Neural cell (in vitro differentiated cells): ENCODE measurements at regions not wholly inside any gene's neighbourhood (a gene's known extent, or its start where the extent isn't known, plus 50 kb on each side); places are given as distances from the start of the nearest gene placed in this dataset.

Experiments
- H2AFZ ChIP-seq: fragments of 200-600, 300-800 bp; sonication (generic), shearing (Covaris generic); 2 replicates; pipeline ENCODE4 v1.6.0; 2014; ENCODE audit warnings: low read depth, mild to moderate bottlenecking, antibody characterized with exemption, low read length, moderate library complexity
- H3F3A ChIP-seq: fragments of 200-600 bp; shearing (Covaris generic); 2 replicates; pipeline ENCODE4 v1.6.1; 2016; ENCODE audit warnings: mild to moderate bottlenecking, moderate library complexity, mixed read lengths, antibody characterized with exemption, low read length; ENCODE audit not compliant: insufficient read depth, poor library complexity, severe bottlenecking
- H3K27ac ChIP-seq: fragments of 200-600, 300-800 bp; sonication (generic), shearing (Covaris generic); 2 replicates; pipeline ENCODE4 v1.5.1; 2014; ENCODE audit warnings: mild to moderate bottlenecking, low read length, moderate library complexity
- H3K27me3 ChIP-seq: fragments of 300-800, 200-600 bp; sonication (generic), shearing (Covaris generic); 2 replicates; pipeline ENCODE4 v1.6.0; 2014; ENCODE audit warnings: mild to moderate bottlenecking, low read depth, low read length, moderate library complexity; ENCODE audit not compliant: insufficient read depth
- H3K36me3 ChIP-seq: fragments of 300-800, 200-600 bp; sonication (generic), shearing (Covaris generic); 2 replicates; pipeline ENCODE4 v1.5.1; 2014; ENCODE audit warnings: mild to moderate bottlenecking, antibody characterized with exemption, low read length, moderate library complexity; ENCODE audit not compliant: insufficient read depth
- H3K4me2 ChIP-seq: fragments of 300-800, 200-600 bp; sonication (generic), shearing (Covaris generic); 2 replicates; pipeline ENCODE4 v1.6.0; 2014; ENCODE audit warnings: mild to moderate bottlenecking, low read length
- H3K4me3 ChIP-seq: fragments of 300-800, 200-600 bp; sonication (generic), shearing (Covaris generic); 2 replicates; pipeline ENCODE4 v1.5.1; 2014; ENCODE audit warnings: mild to moderate bottlenecking, low read length, moderate library complexity
- H3K79me2 ChIP-seq: fragments of 200-600 bp; shearing (Covaris generic); replicated peaks from 2 replicates; pipeline ENCODE4 v1.6.0; 2014; ENCODE audit warnings: mild to moderate bottlenecking, low read length, moderate library complexity; ENCODE audit not compliant: insufficient read depth
- H3K9ac ChIP-seq: fragments of 300-800, 200-600 bp; sonication (generic), shearing (Covaris generic); 2 replicates; pipeline ENCODE4 v1.6.1; 2016; ENCODE audit warnings: mild to moderate bottlenecking, low read length, mixed read lengths
- H3K9me2 ChIP-seq: fragments of 200-600 bp; shearing (Covaris generic); 2 replicates; pipeline ENCODE4 v1.6.1; 2016; ENCODE audit warnings: mild to moderate bottlenecking, low read length, mixed read lengths; ENCODE audit not compliant: insufficient read depth
- H3K9me3 ChIP-seq: fragments of 200-600, 300-800 bp; sonication (generic), shearing (Covaris generic); 2 replicates; pipeline ENCODE4 v1.6.1; 2016; ENCODE audit warnings: mild to moderate bottlenecking, mixed run types, low read length, moderate library complexity, mixed read lengths
- H4K20me1 ChIP-seq: fragments of 200-600 bp; shearing (Covaris generic); 2 replicates; pipeline ENCODE4 v1.6.1; 2016; ENCODE audit warnings: mild to moderate bottlenecking, mixed run types; ENCODE audit not compliant: insufficient read depth
- CTCF ChIP-seq: fragments of 450-650 bp; IDR thresholded peaks from 2 replicates; pipeline ENCODE4 v1.5.1; 2014; ENCODE audit warnings: antibody characterized with exemption, mild to moderate bottlenecking, moderate library complexity; ENCODE audit not compliant: poor library complexity, severe bottlenecking
- EP300 ChIP-seq: fragments of 450-650 bp; conservative IDR thresholded peaks from 2 replicates; pipeline ENCODE4 v1.6.1; 2014; ENCODE audit warnings: antibody characterized with exemption, mild to moderate bottlenecking, moderate library complexity; ENCODE audit not compliant: poor library complexity, severe bottlenecking
- EZH2 ChIP-seq: fragments of 200-600, 300-800 bp; shearing (Covaris generic), sonication (generic); IDR thresholded peaks from 2 replicates; pipeline ENCODE4 v1.6.1; 2014; ENCODE audit warnings: antibody characterized with exemption, low read length, borderline replicate concordance, mild to moderate bottlenecking; ENCODE audit not compliant: insufficient read depth, poor library complexity, severe bottlenecking
- MXI1 ChIP-seq: fragments of 450-650 bp; conservative IDR thresholded peaks from 2 replicates; pipeline ENCODE4 v1.6.1; 2014; ENCODE audit warnings: antibody characterized with exemption, mild to moderate bottlenecking; ENCODE audit not compliant: poor library complexity, severe bottlenecking
- POLR2AphosphoS5 ChIP-seq: IDR thresholded peaks from 2 replicates; pipeline ENCODE4 v1.6.1; 2012
- RAD21 ChIP-seq: fragments of 450-650 bp; conservative IDR thresholded peaks from 2 replicates; pipeline ENCODE4 v1.6.1; 2014; ENCODE audit warnings: antibody characterized with exemption, mild to moderate bottlenecking, moderate library complexity
- REST ChIP-seq: IDR thresholded peaks from 2 replicates; pipeline ENCODE4 v1.6.1; 2012; ENCODE audit warnings: borderline replicate concordance
- SMC3 ChIP-seq: fragments of 450-650 bp; conservative IDR thresholded peaks from 2 replicates; pipeline ENCODE4 v1.6.1; 2014; ENCODE audit warnings: antibody characterized with exemption, mild to moderate bottlenecking, moderate library complexity; ENCODE audit not compliant: poor library complexity
- TAF1 ChIP-seq: IDR thresholded peaks from 2 replicates; pipeline ENCODE4 v1.6.1; 2012; ENCODE audit warnings: low read depth

GRCh38 chr15:69797051-69797595 is 300.6 kb downstream of the TLE3 start:
- H3K4me2 ChIP-seq, result no peak overlapping the region
- H3F3A ChIP-seq, result no peaks in the 10 kb centered on the region
- H3K36me3 ChIP-seq, result no peaks in the 10 kb centered on the region
- no peaks in the 10 kb centered on the region for H3K27me3 ChIP-seq
- no peak overlapping the region for H3K27ac ChIP-seq
- H3K4me3 ChIP-seq, result no peak overlapping the region
- no peaks in the 10 kb centered on the region for H3K79me2 ChIP-seq
- no peaks in the 10 kb centered on the region for H4K20me1 ChIP-seq
- no peak overlapping the region for H3K9ac ChIP-seq
- H3K9me3 ChIP-seq, result no peaks in the 10 kb centered on the region
- no peak overlapping the region for H2AFZ ChIP-seq
- H3K9me2 ChIP-seq, result no peaks in the 10 kb centered on the region
- no peak for TF ChIP-seq RAD21
- TF ChIP-seq CTCF, result no peak
- TF ChIP-seq MXI1, result no peak
- TF ChIP-seq REST, result no peak
- TF ChIP-seq EP300, result no peak
- TF ChIP-seq EZH2, result no peak
- TF ChIP-seq POLR2AphosphoS5, result no peak
- TF ChIP-seq TAF1, result no peak
- TF ChIP-seq SMC3, result no peak

- H3K27me3 ChIP-seq, result no peaks in the 10 kb centered on the region
- H3K9ac ChIP-seq, result no peak overlapping the region
- H2AFZ ChIP-seq, result no peak overlapping the region
- H3K36me3 ChIP-seq, result no peaks in the 10 kb centered on the region
- H4K20me1 ChIP-seq, result no peaks in the 10 kb centered on the region
- no peak overlapping the region for H3K4me2 ChIP-seq
- H3K9me2 ChIP-seq, result no peaks in the 10 kb centered on the region
- no peaks in the 10 kb centered on the region for H3F3A ChIP-seq
- H3K9me3 ChIP-seq, result no peaks in the 10 kb centered on the region
- no peak overlapping the region for H3K4me3 ChIP-seq
- H3K79me2 ChIP-seq, result no peaks in the 10 kb centered on the region
- no peak overlapping the region for H3K27ac ChIP-seq
- no peak for TF ChIP-seq MXI1
These were observed 300.1 kb downstream of the TLE3 start for GRCh38 chr15:69797615-69798014.
